Fibroblast of lung (primary cell): ENCODE measurements at regions not wholly inside any gene's neighbourhood (a gene's known extent, or its start where the extent isn't known, plus 50 kb on each side); places are given as distances from the start of the nearest gene placed in this dataset.

Experiments used
- CTCF ChIP-seq, 2 donors: IDR thresholded peaks in 1 of 2; conservative IDR thresholded peaks in 1 of 2; 1 replicate in 1 of 2; 2 replicates in 1 of 2; pipeline ENCODE4 v1.5.1; 2011 to 2012; ENCODE audit warnings: low read length in 2 of 2, control low read depth in 1 of 2, inconsistent platforms in 1 of 2, low read depth in 1 of 2, mild to moderate bottlenecking in 1 of 2
- EZH2 ChIP-seq: IDR thresholded peaks from 2 replicates; pipeline ENCODE4 v1.5.1; 2012; ENCODE audit warnings: low read length, control low read depth, mild to moderate bottlenecking; ENCODE audit errors: missing control alignments

DNA sequence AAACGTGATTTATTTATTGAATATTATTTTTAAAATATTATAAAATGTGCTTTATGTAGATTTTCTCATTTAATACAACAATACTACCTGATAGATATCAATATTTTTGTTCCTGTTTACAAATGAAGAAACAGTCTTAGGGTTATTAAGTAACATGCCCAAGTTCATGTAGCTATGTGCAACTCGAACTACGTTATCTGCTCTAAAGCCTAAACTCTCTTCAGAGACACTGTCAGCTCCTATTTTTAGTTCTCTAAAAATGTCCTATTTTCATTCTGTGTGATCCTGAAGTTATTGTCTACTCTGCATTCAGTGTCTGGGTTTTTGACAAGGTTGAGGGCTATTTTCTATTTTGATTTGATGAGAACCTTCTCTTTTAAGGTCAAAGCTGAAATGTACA, 550.1 kb upstream of the B3GALT2 start:
- TF ChIP-seq CTCF (conservative IDR thresholded peaks at IDR 0.05 in 1 of 2, IDR thresholded peaks at IDR 0.05 in 1 of 2; ENCODE audit: low read depth in 1 of 2, low read length in 2 of 2) (no peak), EZH2 (no peak)
